Mesothelial cell of epicardium (in vitro differentiated cells): ENCODE measurements at regions not wholly inside any gene's neighbourhood (a gene's known extent, or its start where the extent isn't known, plus 50 kb on each side); places are given as distances from the start of the nearest gene placed in this dataset.

Experiments used
- DNase-seq, 2 experiments: peaks; one replicate each; pipeline ENCODE4 v3.0.0; 2021; ENCODE audit warnings: low spot score in 2 of 2; ENCODE audit not compliant: unreplicated experiment in 2 of 2
- H3K27ac Mint-ChIP-seq: 2 replicates; pipeline ENCODE4 v1.8.0; 2021; ENCODE audit warnings: mixed read lengths
- H3K27me3 Mint-ChIP-seq: 2 replicates; pipeline ENCODE4 v1.8.0; 2021; ENCODE audit warnings: low read depth, mixed read lengths
- H3K36me3 Mint-ChIP-seq: 2 replicates; pipeline ENCODE4 v1.8.0; 2021; ENCODE audit warnings: mixed read lengths
- H3K4me1 Mint-ChIP-seq: 2 replicates; pipeline ENCODE4 v1.8.0; 2021; ENCODE audit warnings: mixed read lengths
- H3K4me3 Mint-ChIP-seq: 2 replicates; pipeline ENCODE4 v1.8.0; 2021; ENCODE audit warnings: mild to moderate bottlenecking, moderate library complexity, mixed read lengths
- H3K9me3 Mint-ChIP-seq: 2 replicates; pipeline ENCODE4 v1.8.0; 2021; ENCODE audit warnings: mixed read lengths
- TF ChIP-seq, protein P1 (sequence below): fragments of 200-600 bp; sonication (generic); IDR thresholded peaks from one replicate; pipeline ENCODE4 v1.5.0; 2021; ENCODE audit warnings: antibody characterized with exemption; ENCODE audit not compliant: unreplicated experiment

DNA sequence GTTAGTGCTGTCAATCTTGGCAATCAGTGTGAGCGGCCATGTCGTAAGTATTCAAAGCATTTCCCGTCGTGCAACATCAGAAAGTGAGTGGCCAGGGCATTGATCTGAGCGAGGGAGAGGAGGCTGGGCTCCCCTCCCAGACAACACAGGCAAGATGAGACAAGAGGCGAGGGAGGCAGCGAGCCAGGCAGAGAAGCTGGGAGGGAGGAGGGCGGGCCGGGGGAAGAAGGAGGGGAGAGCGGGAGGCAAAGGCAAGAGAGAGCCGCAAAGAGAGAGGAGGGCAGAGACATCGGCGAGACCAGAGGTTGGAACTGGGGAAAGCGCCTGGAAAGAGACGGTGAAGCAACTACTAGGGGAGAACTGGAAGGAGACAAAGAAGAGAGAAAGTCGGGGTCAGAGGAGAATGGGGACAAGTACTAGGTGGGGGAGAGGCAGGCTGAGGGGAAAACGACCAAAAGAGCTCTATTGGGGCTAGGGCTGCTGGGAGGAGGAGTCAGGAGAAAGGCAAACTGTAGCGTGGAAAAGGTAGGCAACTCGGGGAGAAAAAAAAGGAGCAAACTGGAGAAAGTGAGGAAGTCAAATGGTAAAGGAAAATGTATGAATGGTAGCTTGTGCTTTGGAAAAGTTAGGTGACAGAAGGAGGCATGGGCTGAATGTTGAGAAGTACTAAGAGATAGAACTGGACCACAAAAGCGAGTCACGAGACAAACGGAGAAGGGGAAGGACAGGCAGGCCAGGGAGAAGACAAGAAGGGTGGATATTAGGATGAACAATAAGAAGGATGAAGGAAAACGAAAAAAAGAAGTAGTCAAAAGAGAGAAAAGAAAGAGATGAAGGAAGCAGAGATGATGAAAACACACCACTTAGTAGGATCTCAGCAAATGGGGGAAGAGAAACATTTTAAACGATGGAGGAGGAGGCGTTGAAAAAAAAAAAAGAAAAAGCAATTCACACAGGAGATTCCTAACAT is 130.5 kb upstream of the C11orf58 start:
- no peak overlapping the region for H3K4me3 Mint-ChIP-seq

DNA sequence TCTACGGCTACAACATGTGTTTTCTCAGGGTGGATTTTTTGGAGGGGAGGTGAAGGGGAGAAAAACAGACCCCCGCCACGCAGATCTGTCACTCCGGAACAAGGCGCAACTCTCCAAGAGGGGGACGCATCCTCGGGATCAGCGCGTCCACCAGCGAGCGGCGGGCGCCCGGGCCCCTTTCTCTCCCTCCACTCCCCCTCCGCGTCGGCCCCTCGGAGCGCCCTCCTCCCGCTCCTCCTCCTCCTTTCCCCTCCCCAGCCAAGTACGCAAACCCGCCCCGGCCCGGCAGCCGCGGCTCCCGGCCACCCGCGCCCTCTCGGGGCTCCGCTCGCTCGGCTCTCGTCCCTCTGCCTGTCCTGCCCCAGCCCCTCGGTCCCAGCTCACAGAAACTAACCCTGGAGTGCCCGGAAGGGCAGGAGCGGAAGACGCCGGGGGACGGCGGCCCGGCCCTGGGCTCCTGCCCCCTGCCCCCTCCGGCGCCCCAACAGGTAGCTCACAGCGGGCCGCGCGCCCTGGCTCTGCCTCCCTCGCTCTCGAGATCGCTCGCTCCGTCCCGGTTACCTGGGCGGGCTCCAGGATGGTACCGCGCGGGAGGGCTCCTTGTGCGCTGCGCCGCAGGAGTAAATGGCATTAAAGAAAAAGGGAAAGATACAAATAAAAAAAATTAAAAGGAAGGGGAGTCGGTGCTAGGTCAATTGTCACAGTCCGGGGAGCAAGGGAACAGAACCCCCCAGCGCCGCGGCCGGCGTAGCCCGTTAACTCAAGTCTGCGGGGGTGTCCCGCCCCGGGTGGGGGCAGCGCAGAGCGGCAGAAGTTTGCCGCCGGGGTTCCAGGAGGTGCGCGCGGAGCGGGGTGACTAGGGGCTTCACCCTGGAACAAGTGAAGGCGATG is 131.4 kb upstream of the C11orf58 start:
- Mint-ChIP-seq H3K9me3 (no peaks in the 10 kb centered on the region), H3K4me3 (no peak overlapping the region), H3K36me3 (no peaks in the 10 kb centered on the region), H3K27ac (peak overlapping the region; percentile 93), H3K4me1 (peaks cover 39% of the 10 kb centered on the region), H3K27me3 (peaks cover 8% of the 10 kb centered on the region)
- TF ChIP-seq, protein P1, sequence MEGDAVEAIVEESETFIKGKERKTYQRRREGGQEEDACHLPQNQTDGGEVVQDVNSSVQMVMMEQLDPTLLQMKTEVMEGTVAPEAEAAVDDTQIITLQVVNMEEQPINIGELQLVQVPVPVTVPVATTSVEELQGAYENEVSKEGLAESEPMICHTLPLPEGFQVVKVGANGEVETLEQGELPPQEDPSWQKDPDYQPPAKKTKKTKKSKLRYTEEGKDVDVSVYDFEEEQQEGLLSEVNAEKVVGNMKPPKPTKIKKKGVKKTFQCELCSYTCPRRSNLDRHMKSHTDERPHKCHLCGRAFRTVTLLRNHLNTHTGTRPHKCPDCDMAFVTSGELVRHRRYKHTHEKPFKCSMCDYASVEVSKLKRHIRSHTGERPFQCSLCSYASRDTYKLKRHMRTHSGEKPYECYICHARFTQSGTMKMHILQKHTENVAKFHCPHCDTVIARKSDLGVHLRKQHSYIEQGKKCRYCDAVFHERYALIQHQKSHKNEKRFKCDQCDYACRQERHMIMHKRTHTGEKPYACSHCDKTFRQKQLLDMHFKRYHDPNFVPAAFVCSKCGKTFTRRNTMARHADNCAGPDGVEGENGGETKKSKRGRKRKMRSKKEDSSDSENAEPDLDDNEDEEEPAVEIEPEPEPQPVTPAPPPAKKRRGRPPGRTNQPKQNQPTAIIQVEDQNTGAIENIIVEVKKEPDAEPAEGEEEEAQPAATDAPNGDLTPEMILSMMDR = no peak
- DNase-seq = peak; percentile 45 to 76

More for the DNA sequence above, 130.5 kb upstream of the C11orf58 start:
- H3K36me3 Mint-ChIP-seq = no peaks in the 10 kb centered on the region
- H3K9me3 Mint-ChIP-seq = no peaks in the 10 kb centered on the region
- peaks cover 13% of the 10 kb centered on the region for H3K27me3 Mint-ChIP-seq
- TF ChIP-seq, protein P1 = no peak
- peak; percentile 49 to 75 for DNase-seq
- peaks cover 40% of the 10 kb centered on the region for H3K4me1 Mint-ChIP-seq
- H3K27ac Mint-ChIP-seq = no peak overlapping the region

DNA sequence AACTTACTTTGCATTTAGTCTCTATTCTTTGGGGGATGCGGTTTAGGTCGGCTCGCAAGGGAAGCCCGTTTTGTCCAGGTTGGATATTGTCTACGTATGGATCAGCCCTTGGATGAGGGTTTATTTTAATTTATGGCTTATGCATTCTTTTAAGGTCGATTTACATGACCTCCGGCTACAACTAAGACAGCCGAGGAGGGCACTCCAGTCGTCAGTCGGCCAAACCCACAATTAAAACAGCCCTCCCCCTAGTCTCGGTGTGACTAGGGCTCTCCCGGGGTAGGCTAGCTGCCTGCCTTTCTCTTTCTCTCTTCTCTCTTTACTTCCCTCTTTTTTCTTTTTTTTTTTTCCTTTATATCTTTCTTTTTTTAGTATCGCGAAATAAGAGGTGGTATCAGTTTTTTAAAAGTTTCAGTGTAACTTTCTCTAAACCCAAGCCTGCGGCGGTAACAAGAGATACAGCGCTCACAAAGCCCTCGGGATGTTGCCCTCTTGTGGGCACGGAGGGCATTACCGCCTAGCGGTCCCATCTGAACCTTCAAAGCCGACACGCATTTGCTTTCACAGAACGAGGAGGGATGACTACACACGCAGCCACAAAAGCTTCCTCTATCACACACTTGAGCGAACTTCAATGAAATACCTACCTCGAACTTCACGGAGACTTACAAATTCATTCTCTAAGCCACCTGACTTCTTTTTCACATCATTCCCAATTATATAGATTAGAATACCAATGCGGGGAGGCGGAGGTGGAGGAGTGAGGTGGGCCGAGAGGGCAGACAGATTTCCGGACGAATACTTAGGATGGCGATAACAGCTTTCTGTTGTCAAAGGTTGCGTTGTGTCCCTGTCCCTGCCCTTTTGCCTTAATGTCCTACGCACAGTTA is 132.3 kb upstream of the C11orf58 start:
- H3K27me3 Mint-ChIP-seq = peaks cover 9% of the 10 kb centered on the region
- TF ChIP-seq, protein P1 = peak; percentile 97
- H3K27ac Mint-ChIP-seq = peak overlapping the region; percentile 93
- peak; percentile 70 to 96 for DNase-seq
- no peak overlapping the region for H3K4me3 Mint-ChIP-seq
- no peaks in the 10 kb centered on the region for H3K36me3 Mint-ChIP-seq
- no peaks in the 10 kb centered on the region for H3K9me3 Mint-ChIP-seq
- peaks cover 35% of the 10 kb centered on the region for H3K4me1 Mint-ChIP-seq

DNA sequence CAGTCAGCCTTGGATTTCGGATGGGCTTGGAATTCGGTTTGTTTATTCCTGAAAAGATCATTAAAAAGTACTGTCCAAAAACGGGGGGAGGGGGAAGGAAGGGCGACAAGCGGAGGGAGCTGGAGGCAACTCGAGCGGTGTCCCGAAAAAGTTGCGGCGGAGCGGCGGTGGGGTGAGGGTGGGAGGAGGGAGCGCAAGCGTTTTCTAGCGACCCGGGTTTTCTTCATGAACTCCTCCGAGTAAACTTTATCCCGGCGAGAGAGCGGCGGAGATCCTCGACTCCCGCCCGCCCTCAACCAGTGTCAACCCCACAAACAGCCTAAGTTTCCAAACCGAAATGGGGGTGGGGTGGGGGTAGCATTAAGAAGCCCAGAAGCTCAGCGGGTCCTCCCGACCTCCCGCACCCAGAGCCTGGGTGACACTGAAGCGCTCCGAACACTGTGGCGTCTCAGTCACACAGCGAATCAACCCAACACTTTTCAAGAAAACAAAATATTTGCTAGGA is 133.0 kb upstream of the C11orf58 start:
- H3K4me1 Mint-ChIP-seq = peaks cover 35% of the 10 kb centered on the region
- H3K36me3 Mint-ChIP-seq = no peaks in the 10 kb centered on the region
- peak overlapping the region; percentile 93 for H3K27ac Mint-ChIP-seq
- H3K4me3 Mint-ChIP-seq = no peak overlapping the region
- TF ChIP-seq, protein P1 = no peak
- no peaks in the 10 kb centered on the region for H3K9me3 Mint-ChIP-seq
- peak; percentile 27 to 63 for DNase-seq
- H3K27me3 Mint-ChIP-seq = peaks cover 9% of the 10 kb centered on the region
